H1 (cell line): ENCODE measurements at regions not wholly inside any gene's neighbourhood (a gene's known extent, or its start where the extent isn't known, plus 50 kb on each side); places are given as distances from the start of the nearest gene placed in this dataset.

Experiments used
- BCL11A ChIP-seq, 2 experiments: IDR thresholded peaks; one replicate each; pipeline ENCODE4 v1.6.1; 2011; ENCODE audit warnings: low read depth in 2 of 2, low read length in 2 of 2, mild to moderate bottlenecking in 2 of 2
- BRCA1 ChIP-seq: IDR thresholded peaks from 2 replicates; pipeline ENCODE4 v1.6.1; 2012; ENCODE audit warnings: low read depth, low read length, improper control_type of control experiment
- CREB1 ChIP-seq: IDR thresholded peaks from 2 replicates; pipeline ENCODE4 v1.6.1; 2012; ENCODE audit warnings: inconsistent platforms
- CTCF ChIP-seq, 3 experiments: IDR thresholded peaks; 1 replicate in 2 of 3; 2 replicates in 1 of 3; pipeline versions ENCODE4 v1.5.1 to v1.6.1; 2011; ENCODE audit warnings: low read length in 3 of 3, mild to moderate bottlenecking in 3 of 3, inconsistent platforms in 2 of 3, low read depth in 1 of 3, moderate library complexity in 1 of 3; ENCODE audit not compliant: insufficient read depth in 1 of 3; ENCODE audit errors: control extremely low read depth in 1 of 3
- EP300 ChIP-seq, 2 experiments: IDR thresholded peaks; 1 replicate in 1 of 2; 2 replicates in 1 of 2; pipeline ENCODE4 v1.6.1; 2011 to 2012; ENCODE audit warnings: low read depth in 2 of 2, low read length in 2 of 2, mild to moderate bottlenecking in 2 of 2, borderline replicate concordance in 1 of 2, inconsistent platforms in 1 of 2, moderate library complexity in 1 of 2
- EZH2 ChIP-seq: fragments of 200-600 bp; sonication (generic); IDR thresholded peaks from 2 replicates; pipeline ENCODE4 v1.7.1; 2012; ENCODE audit warnings: low read depth, mild to moderate bottlenecking, moderate library complexity, low read length, inconsistent platforms; ENCODE audit not compliant: severe bottlenecking
- FOSL1 ChIP-seq: IDR thresholded peaks from 2 replicates; pipeline ENCODE4 v1.6.1; 2011; ENCODE audit warnings: mild to moderate bottlenecking, low read depth, low read length, moderate library complexity; ENCODE audit not compliant: insufficient read depth
- POLR2A ChIP-seq, 2 experiments: IDR thresholded peaks; 1 replicate in 1 of 2; 2 replicates in 1 of 2; pipeline ENCODE4 v1.6.1; 2011; ENCODE audit warnings: low read depth in 2 of 2, low read length in 2 of 2, mild to moderate bottlenecking in 2 of 2; ENCODE audit errors: control extremely low read depth in 1 of 2
- POLR2AphosphoS5 ChIP-seq: IDR thresholded peaks from 2 replicates; pipeline ENCODE4 v1.6.1; 2011; ENCODE audit warnings: low read depth, low read length
- RNF2 ChIP-seq: fragments of 200-900, 300-1000 bp; sonication (generic); IDR thresholded peaks from 2 replicates; pipeline ENCODE4 v1.7.1; 2016; ENCODE audit warnings: borderline replicate concordance, low read depth, mild to moderate bottlenecking, antibody characterized with exemption, low read length; ENCODE audit not compliant: poor library complexity, severe bottlenecking; ENCODE audit errors: missing control alignments
- SIN3A ChIP-seq, 2 experiments: IDR thresholded peaks in 1 of 2; conservative IDR thresholded peaks in 1 of 2; 2 replicates each; pipeline ENCODE4 v1.6.1; 2011 to 2012; ENCODE audit warnings: low read length in 2 of 2, improper control_type of control experiment in 1 of 2, low read depth in 1 of 2, mild to moderate bottlenecking in 1 of 2
- SIRT6 ChIP-seq: IDR thresholded peaks from one replicate; pipeline ENCODE4 v1.7.1; 2012; ENCODE audit warnings: low read length, inconsistent platforms
- ZNF274 ChIP-seq: IDR thresholded peaks from 2 replicates; pipeline ENCODE4 v1.7.0; 2012; ENCODE audit warnings: low read length, borderline replicate concordance; ENCODE audit errors: extremely low read depth
- TF ChIP-seq, protein P1 (sequence below): IDR thresholded peaks from 2 replicates; pipeline ENCODE4 v1.6.1; 2011; ENCODE audit warnings: low read length, improper control_type of control experiment

DNA sequence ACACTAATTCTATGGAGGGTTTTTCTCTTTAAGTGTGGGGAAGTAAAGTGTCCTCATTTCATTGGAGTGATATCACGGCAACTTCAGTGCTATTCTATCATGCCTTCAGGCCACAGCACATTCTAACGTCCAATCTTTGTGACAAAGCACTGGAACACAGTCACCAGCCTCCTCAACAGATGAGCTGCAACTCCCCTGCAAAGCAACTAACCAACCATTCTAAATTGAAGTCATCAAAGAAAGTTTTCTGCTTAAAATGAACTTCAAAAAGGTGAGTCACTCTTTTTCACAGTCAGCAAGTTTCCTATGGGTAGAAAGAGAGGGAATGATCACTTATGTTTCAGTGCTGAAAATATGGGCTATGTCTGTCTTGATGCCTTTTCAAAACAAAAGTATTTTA is 190.8 kb downstream of the ELAVL2 start:
- TF ChIP-seq CTCF (IDR thresholded peaks at IDR 0.05; ENCODE audit: control extremely low read depth in 1 of 3, insufficient read depth in 1 of 3, low read depth in 1 of 3, low read length in 3 of 3) (no peak), EZH2 (no peak), BRCA1 (no peak), BCL11A (IDR thresholded peaks at IDR 0.05; ENCODE audit: low read depth in 2 of 2, low read length in 2 of 2) (no peak), POLR2A (IDR thresholded peaks at IDR 0.05; ENCODE audit: control extremely low read depth in 1 of 2, low read depth in 2 of 2, low read length in 2 of 2) (no peak), SIN3A (conservative IDR thresholded peaks at IDR 0.05 in 1 of 2, IDR thresholded peaks at IDR 0.05 in 1 of 2; ENCODE audit: low read depth in 1 of 2, low read length in 2 of 2) (no peak), POLR2AphosphoS5 (no peak), FOSL1 (no peak), CREB1 (no peak), ZNF274 (no peak), RNF2 (no peak), SIRT6 (no peak), EP300 (IDR thresholded peaks at IDR 0.05; ENCODE audit: borderline replicate concordance in 1 of 2, low read depth in 2 of 2, low read length in 2 of 2) (no peak)
- TF ChIP-seq, protein P1, sequence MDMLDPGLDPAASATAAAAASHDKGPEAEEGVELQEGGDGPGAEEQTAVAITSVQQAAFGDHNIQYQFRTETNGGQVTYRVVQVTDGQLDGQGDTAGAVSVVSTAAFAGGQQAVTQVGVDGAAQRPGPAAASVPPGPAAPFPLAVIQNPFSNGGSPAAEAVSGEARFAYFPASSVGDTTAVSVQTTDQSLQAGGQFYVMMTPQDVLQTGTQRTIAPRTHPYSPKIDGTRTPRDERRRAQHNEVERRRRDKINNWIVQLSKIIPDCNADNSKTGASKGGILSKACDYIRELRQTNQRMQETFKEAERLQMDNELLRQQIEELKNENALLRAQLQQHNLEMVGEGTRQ: no peak
